ENCODE measurements at regions not wholly inside any gene's neighbourhood (a gene's known extent, or its start where the extent isn't known, plus 50 kb on each side); places are given as distances from the start of the nearest gene placed in this dataset.

- no peak for TF ChIP-seq RNF219 (CRISPR knock-in tag; IDR thresholded peaks at IDR 0.05)
- TF ChIP-seq PCBP1 (IDR thresholded peaks at IDR 0.05; ENCODE audit: low read depth, low read length, poor library complexity, severe bottlenecking), result no peak
- no peak for TF ChIP-seq HNRNPH1 (optimal IDR thresholded peaks at IDR 0.05; ENCODE audit: low read depth, low read length)
- no peak for TF ChIP-seq U2AF2 (optimal IDR thresholded peaks at IDR 0.05; ENCODE audit: low read depth, low read length)
- no peak for TF ChIP-seq ATF2 (CRISPR knock-in tag; IDR thresholded peaks at IDR 0.05)
- TF ChIP-seq ZBTB9 (CRISPR knock-in tag; IDR thresholded peaks at IDR 0.05), result no peak
- peak; percentile 37; the same call in 1 of the 2 replicates for TF ChIP-seq RNF2 (IDR thresholded peaks at IDR 0.05)
- TF ChIP-seq ZNF23 (CRISPR knock-in tag; IDR thresholded peaks at IDR 0.05), result no peak
- TF ChIP-seq BDP1 (IDR thresholded peaks at IDR 0.05; ENCODE audit: insufficient read depth, insufficient read length), result no peak
- TF ChIP-seq SNAPC5 (CRISPR knock-in tag; IDR thresholded peaks at IDR 0.05), result no peak
- no peak for TF ChIP-seq IFI16 (CRISPR knock-in tag; IDR thresholded peaks at IDR 0.05)
- no peak for TF ChIP-seq EWSR1 (IDR thresholded peaks at IDR 0.05; ENCODE audit: borderline replicate concordance, low read depth, partially characterized antibody)
- no peak; the same call in 1 of the 2 replicates for TF ChIP-seq FOXM1 (IDR thresholded peaks at IDR 0.05; ENCODE audit: low read depth)
- TF ChIP-seq FOXM1 (CRISPR knock-in tag; IDR thresholded peaks at IDR 0.05; ENCODE audit: low read depth), result no peak
- TF ChIP-seq NELFE (IDR thresholded peaks at IDR 0.05; ENCODE audit: insufficient read depth, insufficient read length), result no peak
- no peak for TF ChIP-seq BRCA1 (IDR thresholded peaks at IDR 0.05)
- no peak for TF ChIP-seq BRCA1 (CRISPR knock-in tag; IDR thresholded peaks at IDR 0.05)
- no peak for TF ChIP-seq STAT5B (CRISPR knock-in tag; IDR thresholded peaks at IDR 0.05)
- no peak for TF ChIP-seq ARID3B (CRISPR knock-in tag; IDR thresholded peaks at IDR 0.05; ENCODE audit: borderline replicate concordance)
- TF ChIP-seq ZBTB34 (CRISPR knock-in tag; IDR thresholded peaks at IDR 0.05), result no peak
- TF ChIP-seq USF1 (CRISPR knock-in tag; IDR thresholded peaks at IDR 0.05), result peak; percentile 78
- no peak for TF ChIP-seq ADNP (tag; IDR thresholded peaks at IDR 0.05)
Observed at GRCh38 chr5:56494300-56494731, 261.2 kb upstream of the ANKRD55 start (continued).

Data from K562 (cell line).